K562 (cell line): ENCODE measurements at regions not wholly inside any gene's neighbourhood (a gene's known extent, or its start where the extent isn't known, plus 50 kb on each side); places are given as distances from the start of the nearest gene placed in this dataset.

ENCODE experiments used
- ATAC-seq: fragments of 200-7000 bp; cut with Tn5 transposase; 3 replicates; pipeline ENCODE4 v1.9.1; 2020; ENCODE audit warnings: moderate library complexity
- BruUV-seq: library from RNA; stranded (reverse); fragments of 400-500 nt; replicated peaks from 2 replicates; lab custom pipeline; 2021; lab: Mats Ljungman, UMichigan
- CTCF ChIA-PET: fragments of 300-600 bp; formaldehyde crosslinking; extraction: SDS; loops from one replicate; lab custom pipeline; 2021; ENCODE audit warnings: low intra/inter-chr PET ratio; lab: Yijun Ruan, JAX
- POLR2A ChIA-PET: fragments of 300-600, 350-650 bp; sonication (Branson Sonifier 250); formaldehyde crosslinking; extraction: SDS; loops from one replicate; lab custom pipeline; 2021; ENCODE audit warnings: antibody characterized with exemption, inconsistent platforms; lab: Yijun Ruan, JAX
- DNase-seq, 4 experiments: peaks; one replicate each; pipeline versions ENCODE4 v3.0.0 to v3.0.0-alpha.2; 2011 to 2018; ENCODE audit warnings: low spot score in 3 of 4, mixed read lengths in 3 of 4; ENCODE audit errors: extremely low read depth in 1 of 4
- FAIRE-seq: peaks from 2 replicates; lab custom pipeline; 2011; peaks lifted over from hg19 to GRCh38; lab: Jason Lieb, UNC
- H2AFZ ChIP-seq: 2 replicates; pipeline ENCODE4 v1.6.0; 2011; ENCODE audit warnings: low read depth, low read length, control low read depth, inconsistent platforms
- H3K27ac ChIP-seq: fragments of 200-600 bp; 3 replicates; pipeline ENCODE4 v1.8.0; 2011; ENCODE audit warnings: low read depth, mild to moderate bottlenecking, control low read depth, inconsistent platforms, low read length, moderate library complexity, mixed read lengths; ENCODE audit errors: extremely low read depth
- H3K27me3 ChIP-seq, 2 experiments: fragments of 300-600 bp in 1 of 2; 2 replicates in 1 of 2; 3 replicates in 1 of 2; pipeline versions ENCODE4 v1.6.0 to v1.8.0; 2011; ENCODE audit warnings: inconsistent platforms in 2 of 2, low read length in 2 of 2, mild to moderate bottlenecking in 1 of 2, mixed read lengths in 1 of 2, moderate library complexity in 1 of 2; ENCODE audit not compliant: control insufficient read depth in 2 of 2, insufficient read depth in 2 of 2
- H3K36me3 ChIP-seq: fragments of 300-600 bp; 3 replicates; pipeline ENCODE4 v1.8.0; 2011; ENCODE audit warnings: mild to moderate bottlenecking, low read length, inconsistent platforms; ENCODE audit not compliant: control insufficient read depth, insufficient read depth
- H3K4me1 ChIP-seq, 2 experiments: fragments of 200-600 bp in 1 of 2; replicated peaks in 1 of 2; 2 replicates in 1 of 2; 3 replicates in 1 of 2; pipeline versions ENCODE4 v1.5.1 to v1.8.0; 2011; ENCODE audit warnings: inconsistent platforms in 2 of 2, low read length in 2 of 2, mild to moderate bottlenecking in 1 of 2, mixed read lengths in 1 of 2, moderate library complexity in 1 of 2; ENCODE audit not compliant: control insufficient read depth in 2 of 2, insufficient read depth in 2 of 2
- H3K4me2 ChIP-seq: 2 replicates; pipeline ENCODE4 v1.6.1; 2011; ENCODE audit warnings: low read length, control low read depth, inconsistent platforms, mixed read lengths; ENCODE audit not compliant: insufficient read depth
- H3K4me3 ChIP-seq: fragments of 200-600 bp; sonication (generic), shearing (Covaris generic); 2 replicates; pipeline ENCODE4 v1.5.1; 2016; ENCODE audit warnings: control low read depth, inconsistent platforms
- H3K79me2 ChIP-seq: fragments of 200-600 bp; 3 replicates; pipeline ENCODE4 v1.8.0; 2011; ENCODE audit warnings: low read length, inconsistent platforms; ENCODE audit not compliant: control insufficient read depth, insufficient read depth
- H3K9ac ChIP-seq, 2 experiments: 2 replicates each; pipeline versions ENCODE4 v1.6.0 to v1.6.1; 2011; ENCODE audit warnings: low read depth in 2 of 2, low read length in 2 of 2, control low read depth in 1 of 2, inconsistent platforms in 1 of 2, mild to moderate bottlenecking in 1 of 2, mixed read lengths in 1 of 2; ENCODE audit not compliant: insufficient read depth in 1 of 2
- H3K9me1 ChIP-seq: one replicate; pipeline ENCODE4 v1.6.0; 2011; ENCODE audit warnings: inconsistent platforms, mild to moderate bottlenecking, low read length, moderate library complexity; ENCODE audit not compliant: control insufficient read depth, insufficient read depth
- H3K9me3 ChIP-seq: replicated peaks from 2 replicates; pipeline ENCODE4 v1.5.1; 2011; ENCODE audit warnings: low read depth, low read length, inconsistent platforms; ENCODE audit not compliant: control insufficient read depth, insufficient read depth
- H4K20me1 ChIP-seq: replicated peaks from 2 replicates; pipeline ENCODE4 v1.6.1; 2011; ENCODE audit warnings: low read length, inconsistent platforms, mixed read lengths; ENCODE audit not compliant: control insufficient read depth, insufficient read depth
- ATF3 ChIP-seq, 2 experiments: fragments of 450-650 bp in 1 of 2; sonication (generic) in 1 of 2; formaldehyde crosslinking in 1 of 2; IDR thresholded peaks in 1 of 2; conservative IDR thresholded peaks in 1 of 2; 2 replicates each; pipeline versions ENCODE4 v1.6.1 to v1.8.1; 2016 to 2023; ENCODE audit warnings: mild to moderate bottlenecking in 2 of 2, moderate library complexity in 2 of 2, inconsistent platforms in 1 of 2, missing genetic modification reagents in 1 of 2
- BRD9 ChIP-seq: fragments of 450-650 bp; IDR thresholded peaks from 2 replicates; pipeline ENCODE4 v1.6.1; 2018; ENCODE audit warnings: low read depth; ENCODE audit not compliant: partially characterized antibody
- LARP7 ChIP-seq: fragments of 450-650 bp; IDR thresholded peaks from 2 replicates; pipeline ENCODE4 v1.6.1; 2016
- MEIS2 ChIP-seq: fragments of 450-650 bp; IDR thresholded peaks from 2 replicates; pipeline ENCODE4 v1.6.1; 2014; ENCODE audit warnings: mild to moderate bottlenecking; ENCODE audit not compliant: partially characterized antibody
- MLX ChIP-seq, 2 experiments: fragments of 450-650 bp in 1 of 2; sonication (generic) in 1 of 2; formaldehyde crosslinking; conservative IDR thresholded peaks; 2 replicates each; pipeline versions ENCODE4 v1.4.0 to v1.8.1; 2020 to 2022; ENCODE audit warnings: mild to moderate bottlenecking in 1 of 2, missing genetic modification reagents in 1 of 2
- NCOR1 ChIP-seq: fragments of 450-650 bp; IDR thresholded peaks from 2 replicates; pipeline ENCODE4 v1.6.1; 2016; ENCODE audit warnings: mild to moderate bottlenecking, moderate library complexity
- PHF8 ChIP-seq: fragments of 200-600 bp; sonication (generic); IDR thresholded peaks from 2 replicates; pipeline ENCODE4 v1.6.1; 2012; ENCODE audit warnings: mixed run types, mild to moderate bottlenecking, inconsistent platforms, low read length, moderate library complexity, borderline replicate concordance
- RNF2 ChIP-seq: sonication (generic); IDR thresholded peaks from 2 replicates; pipeline ENCODE4 v1.6.1; 2016
- SETDB1 ChIP-seq: IDR thresholded peaks from one replicate; pipeline ENCODE4 v1.6.1; 2012; ENCODE audit warnings: low read length, control low read depth, inconsistent platforms
- SPI1 ChIP-seq: IDR thresholded peaks from 2 replicates; pipeline ENCODE4 v1.6.1; 2011; ENCODE audit warnings: low read depth, low read length, control low read depth, borderline replicate concordance
- SREBF2 ChIP-seq: sonication (generic); formaldehyde crosslinking; IDR thresholded peaks from 2 replicates; pipeline ENCODE4 v1.4.0; 2020; ENCODE audit warnings: mild to moderate bottlenecking, missing genetic modification reagents
- ZBTB34 ChIP-seq: fragments of 250-450 bp; sonication (Bioruptor Pico); IDR thresholded peaks from 2 replicates; pipeline ENCODE4 v1.8.0; 2021; ENCODE audit warnings: mild to moderate bottlenecking, moderate library complexity
- ZNF395 ChIP-seq: fragments of 200-800 bp; sonication (Bioruptor generic); IDR thresholded peaks from 2 replicates; pipeline ENCODE4 v1.6.1; 2017; ENCODE audit warnings: missing genetic modification characterization, missing compliant biosample characterization
- ZNF75A ChIP-seq: fragments of 450-650 bp; formaldehyde crosslinking; IDR thresholded peaks from 2 replicates; pipeline ENCODE4 v1.4.0; 2020; ENCODE audit warnings: mild to moderate bottlenecking
- ZNF778 ChIP-seq: fragments of 450-650 bp; formaldehyde crosslinking; IDR thresholded peaks from 2 replicates; pipeline ENCODE4 v1.4.0; 2020; ENCODE audit warnings: mild to moderate bottlenecking, moderate library complexity
- whole genome bisulfite sequencing: fragments of 100-300 bp; shearing (Covaris generic); methylation state at CpG from one replicate; pipeline ENCODE4 v1.1.6; 2016; ENCODE audit warnings: low coverage, mixed read lengths; ENCODE audit not compliant: insufficient coverage; ENCODE audit errors: missing lambda C conversion rate; 5-methylcytosine and 5-hydroxymethylcytosine counted together
- in situ Hi-C: fragments of 300-500 bp; cut with MboI; formaldehyde crosslinking; loops from 4 replicates; pipeline ENCODE4 v1.15.0; 2018; ENCODE audit warnings: inconsistent platforms, mixed read lengths
- intact Hi-C: fragments of 100-400 bp; cut with micrococcal nuclease; formaldehyde crosslinking; loops from 2 replicates; pipeline ENCODE4 v1.14.2; 2022

- Histone ChIP-seq H3K9ac (no peak overlapping the region), H3K27me3 (peaks cover 5 to 44% of the 10 kb centered on the region in 2 experiments; a peak in 4 of 5 replicates), H3K4me2 (no peak overlapping the region), H3K27ac (no peak overlapping the region), H3K4me3 (no peak overlapping the region), H3K79me2 (no peaks in the 10 kb centered on the region), H3K9me3 (no peaks in the 10 kb centered on the region), H2AFZ (no peak overlapping the region), H3K9me1 (no peaks in the 10 kb centered on the region), H3K4me1 (no peaks in the 10 kb centered on the region), H3K36me3 (no peaks in the 10 kb centered on the region), H4K20me1 (no peaks in the 10 kb centered on the region)
- in situ Hi-C loops: no loop called here
- no peak for TF ChIP-seq LARP7
- no peak for TF ChIP-seq MEIS2
- no peak for TF ChIP-seq ZNF75A (CRISPR knock-in tag)
- TF ChIP-seq ATF3 (IDR thresholded peaks at IDR 0.05): no peak
- no peak for TF ChIP-seq ATF3 (CRISPR knock-in tag; conservative IDR thresholded peaks at IDR 0.05)
- no peak for TF ChIP-seq BRD9
- no peak for TF ChIP-seq SREBF2 (CRISPR knock-in tag)
- no peak for TF ChIP-seq NCOR1
- TF ChIP-seq ZBTB34 (CRISPR knock-in tag): no peak
- no peak for TF ChIP-seq SETDB1
- TF ChIP-seq MLX (CRISPR knock-in tag; conservative IDR thresholded peaks at IDR 0.05): no peak
- TF ChIP-seq PHF8: no peak
- no peak for TF ChIP-seq RNF2
- no peak for TF ChIP-seq ZNF778 (CRISPR knock-in tag)
- TF ChIP-seq ZNF395 (CRISPR knock-in tag): no peak
- TF ChIP-seq SPI1: no peak
- FAIRE-seq (no peak), ATAC-seq (no peak), DNase-seq (no peak)
- intact Hi-C loops: no loop called here
- CTCF ChIA-PET: no interaction called here
- 0% methylated on average over 5 of the region's 14 CpGs for WGBS
- BruUV-seq: no TSS peak
- POLR2A ChIA-PET: no interaction called here
These were observed 212.0 kb upstream of the SALL3 start for GRCh38 chr18:78767648-78768071.
